NCI-H345 treated with DMSO at 0.1 percent for 48 hours (cell line): ENCODE measurements at regions not wholly inside any gene's neighbourhood (a gene's known extent, or its start where the extent isn't known, plus 50 kb on each side); places are given as distances from the start of the nearest gene placed in this dataset.

Experiments
- DNase-seq: peaks from one replicate; lab custom pipeline; 2025; ENCODE audit not compliant: unreplicated experiment; lab: John Stamatoyannopoulos, UW

DNA sequence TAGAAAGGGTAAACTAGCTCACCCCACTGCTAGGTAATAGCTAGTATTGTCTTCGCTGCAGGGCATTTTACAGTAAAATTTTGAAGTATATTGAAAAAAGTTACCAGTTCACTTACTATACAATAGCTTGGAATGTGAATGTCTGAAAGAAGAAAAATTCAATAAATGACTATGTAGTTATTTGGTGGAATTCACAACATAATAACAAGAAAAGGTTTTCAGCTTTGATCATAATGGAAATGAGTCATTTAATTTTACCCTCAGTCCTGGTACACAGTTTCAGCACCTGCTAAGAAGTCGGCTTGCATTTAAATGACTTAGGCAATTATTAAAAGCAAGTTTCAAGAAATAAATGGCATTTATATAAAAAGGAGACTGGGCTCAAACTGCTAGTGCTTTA lies 90.4 kb downstream of the NUP35 start:
- DNase-seq = no peak

DNA sequence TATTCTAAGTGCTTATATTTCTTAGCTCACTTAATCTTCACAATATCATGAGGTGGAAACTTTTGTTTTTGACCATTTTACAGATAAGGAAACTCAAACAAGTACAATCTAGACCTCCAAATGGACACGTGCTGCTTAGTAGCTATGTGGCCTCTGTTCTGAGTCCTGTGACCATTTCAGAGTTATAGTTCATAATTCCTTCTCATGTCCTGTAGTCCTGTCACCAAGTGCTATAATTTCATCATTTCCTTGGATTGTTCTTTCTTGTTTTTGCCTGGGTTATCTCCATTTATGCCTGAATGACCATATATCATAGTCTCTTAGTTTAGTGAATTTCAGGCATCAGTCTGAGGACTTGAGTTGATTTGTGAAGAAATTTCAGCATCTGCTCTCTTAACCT lies 91.7 kb downstream of the NUP35 start:
- no peak for DNase-seq

DNA sequence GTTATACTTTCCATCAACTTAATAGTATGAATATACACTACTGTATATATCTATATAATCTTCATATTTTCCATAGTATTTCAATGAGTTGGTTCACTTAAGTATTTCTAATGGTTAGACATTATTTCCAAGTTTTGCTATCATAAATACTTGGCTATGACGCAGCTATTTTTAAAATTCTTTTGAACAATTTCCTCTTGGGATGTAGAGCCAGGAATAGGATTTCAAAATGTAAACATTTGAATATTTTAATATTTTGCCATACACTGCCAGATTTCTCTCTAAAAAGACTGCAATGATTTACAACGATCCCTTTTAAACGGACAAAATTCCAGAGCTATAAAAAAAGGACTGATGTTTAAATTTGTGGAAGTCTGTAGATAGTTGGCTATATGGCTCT lies 95.6 kb downstream of the NUP35 start:
- DNase-seq = no peak

DNA sequence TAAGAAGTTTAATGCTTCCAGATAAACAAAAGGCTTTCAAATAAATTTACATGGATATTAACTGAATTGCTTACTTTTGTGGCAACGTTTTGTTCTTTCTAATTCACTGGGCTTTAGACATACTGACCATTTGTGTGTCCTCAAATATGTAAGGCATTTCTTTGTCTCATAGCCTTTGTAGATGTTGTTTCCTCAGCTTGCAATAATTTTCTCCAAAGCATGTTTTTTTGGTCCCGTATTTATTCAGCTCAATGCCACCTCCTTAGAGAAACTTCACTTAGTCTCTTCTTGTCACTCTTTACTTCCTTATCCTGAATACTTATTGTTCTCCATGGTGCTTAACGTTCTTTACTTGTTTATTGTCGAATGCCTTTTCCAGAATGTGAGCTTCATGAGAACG lies 98.5 kb downstream of the NUP35 start:
- DNase-seq = no peak

DNA sequence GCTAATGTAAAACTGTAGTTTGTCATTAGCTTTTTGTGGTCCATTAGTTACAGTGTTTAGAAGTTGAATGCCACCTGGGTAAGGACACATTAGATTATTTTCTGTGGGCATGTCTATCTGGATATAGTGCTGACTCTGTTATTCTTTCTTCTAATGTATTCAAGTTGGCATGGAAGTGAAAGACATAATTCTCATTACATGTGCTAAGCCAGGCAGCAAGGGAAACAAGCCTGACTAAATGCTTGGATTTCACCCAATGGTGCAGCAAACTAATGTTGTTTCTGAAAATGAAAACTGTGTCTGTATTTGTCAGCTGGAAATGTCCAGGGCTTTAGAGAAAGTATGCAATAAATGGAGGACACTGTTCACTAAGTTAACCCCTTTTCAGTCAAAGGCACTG lies 100.7 kb downstream of the NUP35 start:
- DNase-seq = no peak

DNA sequence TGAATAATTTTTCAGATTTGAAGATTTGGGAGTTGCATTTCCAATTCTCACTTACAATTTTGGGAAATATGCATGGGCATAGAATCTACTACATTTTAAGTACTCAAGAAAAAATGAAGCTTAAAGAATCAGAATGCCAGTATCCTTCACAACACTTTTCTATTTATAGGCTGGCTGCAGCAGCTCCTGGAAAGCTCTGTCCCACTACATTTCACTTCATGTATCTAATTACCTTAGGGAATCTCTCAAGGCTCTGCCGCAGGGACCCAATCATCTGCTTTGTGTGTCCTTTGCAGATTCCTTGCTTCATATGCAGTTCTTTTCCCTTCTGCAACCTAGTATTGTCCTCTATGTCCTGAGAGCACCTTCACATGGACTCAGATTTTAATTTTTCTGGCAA lies 102.9 kb downstream of the NUP35 start:
- DNase-seq = no peak

DNA sequence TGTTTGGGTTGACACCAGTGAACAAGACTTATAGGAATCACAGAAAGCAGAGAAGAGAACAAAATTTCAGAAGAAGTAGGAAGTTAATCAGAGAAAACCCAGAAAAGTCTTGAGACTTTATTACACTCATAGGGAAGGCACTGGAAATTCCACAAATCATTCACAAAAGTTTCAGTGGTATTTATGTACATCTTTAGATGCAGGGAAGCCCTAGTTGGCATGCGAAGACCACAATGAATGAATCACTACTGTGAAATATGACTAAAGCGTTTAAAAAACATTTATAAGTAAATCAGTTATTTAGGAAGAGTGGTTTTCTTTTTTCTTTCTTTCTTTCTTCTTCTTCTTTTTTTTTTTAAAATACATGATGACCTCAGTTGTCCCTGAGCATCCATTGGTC lies 105.1 kb downstream of the NUP35 start:
- no peak for DNase-seq

DNA sequence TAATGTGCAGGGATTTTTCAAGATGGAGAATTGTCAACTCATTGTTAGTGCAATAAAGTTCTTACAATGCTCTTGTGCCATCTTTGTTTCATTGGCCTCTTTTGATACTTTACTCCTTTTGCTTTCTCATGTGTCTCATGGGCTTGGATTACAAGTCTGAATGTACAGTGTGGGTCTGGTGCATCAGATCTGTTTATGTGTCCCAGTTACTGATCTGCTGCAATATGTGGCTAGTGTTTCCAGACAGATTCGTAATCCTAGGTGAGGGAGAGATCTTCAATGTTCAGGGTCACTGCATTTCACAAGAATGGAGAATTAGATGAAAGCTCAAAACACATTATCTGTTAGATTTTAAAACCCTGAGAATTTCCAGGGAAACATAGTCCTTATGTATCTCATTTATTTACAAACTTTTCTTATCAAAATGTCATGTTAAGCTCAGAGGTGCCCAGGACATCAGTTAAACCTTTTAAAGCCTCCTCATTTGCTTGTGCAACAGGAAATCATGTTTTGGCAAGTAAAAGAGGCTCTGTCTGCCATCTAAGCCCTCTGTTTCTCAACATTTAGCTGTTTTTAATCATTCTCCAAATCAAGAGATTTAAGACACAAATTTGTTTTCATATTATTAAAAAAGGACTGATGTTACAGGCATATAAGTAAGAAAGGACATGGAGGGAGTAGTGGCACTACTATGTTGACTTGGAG lies 108.1 kb downstream of the NUP35 start:
- no peak for DNase-seq

DNA sequence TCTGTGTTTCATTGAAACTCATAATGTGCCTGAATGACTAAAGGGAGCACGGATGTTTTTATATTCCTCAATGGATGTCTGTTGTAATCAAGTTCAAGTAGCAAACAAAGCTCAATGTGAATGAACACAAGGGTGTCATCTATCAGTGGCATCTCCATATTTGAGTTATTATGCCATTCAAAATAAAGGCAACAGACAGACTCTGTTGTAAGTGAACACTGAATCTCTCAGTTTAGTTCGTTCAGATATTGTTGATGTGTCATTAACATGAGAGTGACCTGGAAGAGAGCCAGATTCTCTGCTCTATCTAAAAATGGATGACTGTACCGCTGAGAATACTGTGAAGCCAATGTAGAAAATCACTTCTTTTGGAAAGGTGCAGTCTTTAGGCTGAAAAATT lies 118.7 kb downstream of the NUP35 start:
- DNase-seq = peak; percentile 95

DNA sequence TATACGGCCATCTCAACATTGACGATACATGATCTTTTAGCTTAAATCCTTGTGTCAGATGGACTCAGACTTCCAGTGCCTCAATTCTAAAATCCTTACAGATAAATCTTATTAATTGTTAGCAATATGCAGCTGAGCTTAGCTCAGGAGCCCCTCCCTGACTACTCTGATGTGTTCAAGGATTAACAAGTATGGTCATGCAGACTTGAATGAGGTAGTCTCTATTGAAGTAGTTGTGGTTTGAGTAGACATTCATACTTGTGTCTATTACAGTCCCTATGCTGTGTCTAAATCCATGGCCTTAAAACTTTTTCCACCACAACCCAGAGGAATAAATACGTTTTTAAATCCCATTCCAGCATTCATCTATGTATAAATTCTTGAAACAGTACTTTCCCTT lies 119.5 kb downstream of the NUP35 start:
- DNase-seq = no peak

DNA sequence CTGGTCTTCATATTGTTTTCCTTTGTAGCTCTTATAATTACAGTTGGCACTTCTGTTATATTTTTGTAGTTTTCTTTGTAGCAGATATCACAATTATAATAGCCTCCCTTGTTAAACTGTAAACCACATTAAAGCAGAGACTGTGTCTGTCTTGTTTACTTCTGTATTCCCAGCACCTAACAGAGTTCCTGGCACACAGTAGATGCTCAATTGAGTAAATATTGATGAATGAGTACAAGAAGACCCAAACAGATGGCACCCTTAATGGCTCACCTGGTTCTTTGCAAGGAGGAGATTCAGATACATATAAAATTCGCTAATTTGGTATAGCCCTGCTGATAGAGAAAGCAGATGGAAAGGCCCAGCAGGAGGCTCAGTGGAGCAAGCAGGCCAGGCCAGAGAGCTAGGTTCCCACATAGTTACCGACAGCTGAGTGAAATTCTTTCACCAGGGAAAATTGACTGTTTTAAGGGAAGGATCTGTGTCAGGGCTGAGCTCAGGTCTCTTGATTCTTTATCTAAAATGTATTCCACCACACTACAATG lies 120.1 kb downstream of the NUP35 start:
- DNase-seq = no peak

DNA sequence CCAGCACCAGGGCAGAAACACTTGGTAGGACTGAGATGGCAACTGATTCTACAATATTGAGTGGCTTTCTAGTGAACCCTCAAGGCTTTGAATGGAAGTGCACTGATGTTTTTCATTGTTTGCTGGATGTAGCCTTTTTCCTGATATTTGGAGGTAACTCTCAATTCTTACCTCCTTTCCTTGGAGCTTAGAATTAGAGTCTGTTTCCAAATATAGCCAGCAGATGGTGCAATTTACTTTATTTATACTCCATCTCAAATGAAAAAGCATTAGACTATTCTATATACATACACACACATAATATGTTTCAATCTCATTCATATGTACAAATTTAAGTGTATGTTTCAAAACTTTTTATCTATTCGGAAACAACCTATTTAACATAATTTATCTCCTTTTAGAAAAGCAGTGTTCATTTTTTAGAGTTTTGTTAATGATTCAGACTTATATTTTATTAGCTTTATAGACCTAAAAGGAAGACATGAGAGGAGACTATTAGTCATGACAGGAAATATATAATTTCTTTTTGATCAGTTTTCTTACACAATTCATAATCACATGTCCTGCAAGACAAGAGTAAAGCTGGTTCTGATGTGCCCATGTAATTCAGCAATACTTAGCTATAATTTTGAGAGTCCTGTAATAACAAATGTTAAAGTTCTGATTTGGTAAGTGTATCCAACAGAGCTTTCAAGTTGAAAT lies 124.8 kb downstream of the NUP35 start:
- peak; percentile 43 for DNase-seq

DNA sequence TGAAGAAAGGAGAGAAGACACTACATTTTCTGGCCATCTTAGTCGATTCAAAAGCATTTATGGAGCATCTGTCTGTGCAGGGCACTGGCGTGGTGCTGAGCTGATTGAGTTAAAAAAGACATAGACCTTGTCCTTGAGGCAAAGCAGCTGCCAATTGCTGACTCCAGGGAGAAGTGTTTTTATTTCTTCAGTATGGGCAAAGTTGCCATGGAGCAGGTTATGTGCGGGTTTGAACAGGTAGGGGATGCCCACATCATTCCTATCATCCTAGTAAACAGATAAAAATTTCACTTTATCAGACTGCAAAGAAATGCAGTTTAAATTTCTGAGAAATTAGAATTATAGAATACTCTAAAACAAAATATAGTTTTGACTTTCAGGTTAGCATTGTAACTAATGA lies 125.8 kb downstream of the NUP35 start:
- no peak for DNase-seq

DNA sequence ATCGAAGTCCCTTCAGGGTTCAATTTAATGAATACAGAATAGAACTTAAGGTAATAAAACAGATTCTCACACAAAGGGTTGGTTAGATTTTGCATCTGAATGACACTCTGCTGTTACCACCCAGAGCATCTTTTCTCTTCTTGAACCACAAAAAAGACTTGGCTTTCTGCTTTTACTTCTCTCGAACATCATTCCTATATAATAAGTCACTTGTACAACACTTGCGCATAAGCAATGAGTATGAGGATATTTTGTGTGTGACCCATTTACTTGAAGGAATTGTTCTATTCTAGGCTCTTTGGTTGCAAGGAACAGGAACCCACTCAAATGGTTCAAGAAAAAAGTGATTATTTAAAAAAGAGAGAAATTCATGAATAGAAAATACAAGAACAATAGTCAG lies 126.2 kb downstream of the NUP35 start:
- no peak for DNase-seq

DNA sequence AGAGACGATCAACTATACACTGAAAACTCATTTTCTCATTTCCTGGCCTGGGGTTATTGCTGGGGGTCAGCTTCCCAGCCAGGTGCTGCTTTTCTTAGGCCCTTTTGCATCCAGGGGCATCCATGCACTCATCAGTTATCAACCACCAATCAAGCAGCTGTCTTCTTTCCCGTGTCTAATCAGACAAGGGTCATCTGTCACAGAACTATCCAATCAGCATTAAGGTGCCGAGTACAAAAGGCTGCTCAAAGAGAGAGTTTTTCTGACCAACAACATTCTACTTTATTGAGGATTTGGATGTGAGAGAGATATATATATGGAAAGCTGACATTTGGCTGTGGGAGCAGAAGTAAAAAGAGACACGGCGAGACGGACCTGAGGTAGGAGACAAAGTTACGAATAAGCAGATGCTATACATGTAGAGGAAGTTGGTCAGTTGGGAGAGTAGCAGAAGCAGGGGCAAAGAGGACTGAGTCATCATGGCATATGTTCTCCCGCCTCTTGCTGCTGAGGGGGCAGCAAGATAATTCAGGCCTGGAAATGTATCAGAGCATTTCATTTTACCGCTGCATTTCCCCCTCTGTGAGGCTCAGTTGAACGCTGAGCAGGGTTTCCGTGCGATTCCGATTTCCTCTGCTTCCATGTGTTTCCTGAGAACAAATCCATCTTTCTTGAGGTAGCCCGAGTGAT lies 129.3 kb downstream of the NUP35 start:
- no peak for DNase-seq

DNA sequence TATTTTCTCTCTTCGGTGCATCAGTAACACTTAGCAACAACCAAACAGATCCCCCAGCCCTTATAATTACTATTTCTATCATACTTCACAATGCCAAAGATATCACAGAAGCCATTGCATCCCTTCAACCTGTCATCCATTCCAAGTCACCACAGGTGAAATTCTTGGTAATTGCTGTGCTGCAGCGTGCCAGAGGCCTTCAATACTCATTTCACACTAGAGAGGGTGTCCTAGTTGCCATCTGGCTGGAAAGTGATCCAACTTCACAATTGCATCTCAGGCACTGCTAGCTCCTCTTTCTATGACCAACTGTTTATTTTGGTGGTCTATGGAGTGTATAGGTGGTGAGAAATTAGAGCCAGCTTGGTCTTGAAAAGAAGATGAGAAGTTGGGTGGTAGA lies 131.2 kb downstream of the NUP35 start:
- no peak for DNase-seq

DNA sequence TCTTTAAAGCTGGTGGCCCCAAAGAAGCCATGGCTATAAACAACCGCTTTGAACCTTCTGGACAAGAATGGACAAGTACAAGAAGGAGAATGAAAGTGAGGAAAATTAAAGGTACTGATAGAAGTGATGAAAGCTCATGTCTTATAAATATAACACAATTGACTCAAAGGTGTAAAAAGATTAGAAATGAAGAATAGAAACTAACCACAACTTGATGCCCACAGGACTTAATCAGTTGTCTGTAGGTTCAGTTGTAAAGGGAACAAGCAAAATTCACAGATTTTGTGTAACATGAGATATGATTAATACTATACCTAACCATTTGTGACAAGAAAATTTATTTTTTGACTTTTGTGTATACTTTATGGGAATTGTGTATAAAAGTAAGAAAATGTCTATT lies 135.7 kb downstream of the NUP35 start:
- no peak for DNase-seq

DNA sequence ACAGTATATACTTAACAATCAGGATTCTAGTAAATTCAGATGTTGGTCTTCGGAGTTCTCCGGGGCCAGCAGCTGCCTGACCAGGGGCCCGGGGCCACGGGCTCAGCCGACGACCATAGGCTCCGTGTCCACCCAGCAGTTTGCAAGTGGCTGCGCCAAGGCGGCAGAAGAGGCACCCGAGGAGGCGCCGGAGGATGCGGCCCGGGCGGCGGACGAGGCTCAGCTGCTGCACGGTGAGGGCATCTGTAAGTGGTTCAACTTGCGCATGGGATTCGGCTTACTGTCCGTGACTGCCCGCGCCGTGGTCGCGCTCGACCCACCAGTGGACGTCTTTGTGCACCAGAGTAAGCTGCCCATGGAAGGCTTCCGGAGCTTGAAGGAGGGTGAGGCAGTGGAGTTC lies 136.3 kb downstream of the NUP35 start:
- no peak for DNase-seq

DNA sequence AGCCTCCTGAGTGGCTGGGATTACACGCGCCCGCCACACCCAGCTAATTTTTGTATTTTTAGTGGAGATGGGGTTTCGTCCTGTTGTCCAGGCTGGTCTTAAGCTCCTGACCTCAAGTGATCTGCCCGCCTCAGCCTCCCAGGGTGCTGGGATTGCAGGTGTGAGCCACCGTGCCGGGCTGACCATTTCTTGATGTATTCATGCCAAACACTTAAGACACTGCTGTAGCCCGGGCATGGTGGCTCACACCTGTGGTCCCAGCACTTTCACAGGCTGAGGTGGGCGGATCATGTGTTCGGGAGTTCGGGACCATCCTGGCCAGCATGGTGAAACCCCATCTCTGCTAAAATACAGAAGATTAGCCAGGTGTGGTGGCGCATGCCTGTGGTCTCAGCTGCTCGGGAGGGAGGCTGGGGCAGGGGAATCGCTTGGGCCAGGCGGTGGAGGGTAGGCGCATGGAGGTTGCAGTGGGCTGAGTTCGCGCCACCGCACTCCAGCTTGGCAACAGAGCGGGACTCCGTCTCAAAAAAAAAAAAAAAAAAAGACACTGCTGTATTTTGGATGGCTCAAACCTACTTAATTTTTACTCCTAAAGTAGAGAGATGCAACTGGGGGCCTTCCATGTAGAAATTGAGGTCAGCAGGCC lies 140.8 kb downstream of the NUP35 start:
- DNase-seq = no peak

DNA sequence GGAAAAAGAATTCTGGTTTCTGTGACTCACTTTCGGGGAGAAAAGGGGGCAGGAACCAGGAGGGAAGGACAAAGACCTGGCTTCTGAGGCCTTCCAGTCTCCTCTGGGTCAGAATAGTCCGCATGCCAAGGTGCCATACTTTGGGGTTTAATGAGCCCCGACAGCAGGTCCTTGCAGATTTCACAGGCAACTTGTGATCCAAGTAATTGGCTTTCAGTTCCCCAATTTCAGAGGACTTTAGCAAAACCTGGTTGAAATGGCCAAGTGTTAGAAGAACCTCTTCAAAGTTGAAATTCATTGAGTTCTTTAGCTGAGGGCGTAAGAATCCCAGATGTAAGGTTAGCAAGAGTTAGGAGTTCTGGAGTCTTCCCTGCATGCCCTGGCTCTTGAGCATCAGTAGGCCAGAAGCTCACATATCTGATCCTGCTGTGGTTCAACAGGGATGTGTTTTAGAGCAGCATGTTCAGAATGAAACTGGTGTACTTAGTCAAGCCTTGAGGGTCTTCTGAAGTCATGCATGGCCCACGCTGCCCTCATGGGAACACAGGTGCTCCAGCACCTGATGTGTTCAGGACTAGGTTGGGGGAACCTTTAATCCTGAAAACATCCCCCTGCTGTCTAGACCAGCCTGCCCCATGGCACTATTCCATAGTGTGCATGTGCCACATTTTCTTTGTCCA lies 143.0 kb downstream of the NUP35 start:
- no peak for DNase-seq

DNA sequence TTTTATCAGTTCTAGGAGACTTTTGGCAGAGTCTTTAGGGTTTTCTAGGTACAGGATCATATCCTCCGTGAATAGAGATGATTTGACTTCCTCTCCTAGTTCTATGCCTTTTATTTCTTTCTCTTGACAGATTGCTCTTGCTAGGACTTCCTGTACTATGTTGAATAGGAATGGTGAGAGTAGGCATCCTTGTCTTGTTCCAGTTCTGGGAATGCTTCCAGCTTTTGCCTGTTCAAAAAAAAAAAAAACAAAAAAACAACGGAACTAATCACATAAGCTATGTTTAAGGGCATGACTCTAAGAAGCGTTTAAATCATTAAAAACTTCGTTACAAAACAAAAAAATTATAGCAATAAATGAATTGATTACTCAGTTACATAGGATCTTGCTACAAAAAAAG lies 145.7 kb downstream of the NUP35 start:
- no peak for DNase-seq
